ENCODE measurements at regions not wholly inside any gene's neighbourhood (a gene's known extent, or its start where the extent isn't known, plus 50 kb on each side); places are given as distances from the start of the nearest gene placed in this dataset.

- Histone ChIP-seq H3K9ac (ENCODE audit: low read length) (no peak overlapping the region), H2AFZ (ENCODE audit: low read length) (no peak overlapping the region), H3K4me1 (ENCODE audit: low read length) (no peaks in the 10 kb centered on the region), H3K9me2 (replicated peaks; ENCODE audit: insufficient read depth, low read length) (no peaks in the 10 kb centered on the region), H3K9me3 (replicated peaks; ENCODE audit: insufficient read depth, low read length) (no peaks in the 10 kb centered on the region), H4K20me1 (ENCODE audit: insufficient read depth, low read length) (no peaks in the 10 kb centered on the region), H3K27me3 (replicated peaks; ENCODE audit: insufficient read depth, low read length) (no peaks in the 10 kb centered on the region), H3K4me3 (ENCODE audit: low read length) (no peak overlapping the region), H3K79me2 (ENCODE audit: low read length) (no peaks in the 10 kb centered on the region), H3K4me2 (ENCODE audit: low read depth, low read length) (no peak overlapping the region), H3F3A (ENCODE audit: insufficient read depth, low read length) (no peaks in the 10 kb centered on the region), H3K27ac (ENCODE audit: low read length) (no peak overlapping the region), H3K36me3 (replicated peaks; ENCODE audit: insufficient read depth, low read length) (no peaks in the 10 kb centered on the region)
- no peak for TF ChIP-seq EZH2phosphoT487 (IDR thresholded peaks at IDR 0.05; ENCODE audit: low read length)
- TF ChIP-seq EZH2 (optimal IDR thresholded peaks at IDR 0.05; ENCODE audit: low read depth, low read length): no peak
- no peak for TF ChIP-seq CTCF (IDR thresholded peaks at IDR 0.05; ENCODE audit: low read length)
- DNase-seq: no peak
Observed at GRCh38 chr6:141123497-141123896, 1009.2 kb upstream of the GJE1 start.

GRCh38 chr6:141123049-141123448 is 1009.7 kb upstream of the GJE1 start:
- H3K4me2 ChIP-seq (ENCODE audit: low read depth, low read length): no peak overlapping the region
- no peaks in the 10 kb centered on the region for H3K27me3 ChIP-seq (replicated peaks; ENCODE audit: insufficient read depth, low read length)
- H3K79me2 ChIP-seq (ENCODE audit: low read length): no peaks in the 10 kb centered on the region
- no peaks in the 10 kb centered on the region for H4K20me1 ChIP-seq (ENCODE audit: insufficient read depth, low read length)
- no peak overlapping the region for H3K4me3 ChIP-seq (ENCODE audit: low read length)
- H3K27ac ChIP-seq (ENCODE audit: low read length): no peak overlapping the region
- DNase-seq: no peak
- H3K4me1 ChIP-seq (ENCODE audit: low read length): no peaks in the 10 kb centered on the region
- no peak overlapping the region for H3K9ac ChIP-seq (ENCODE audit: low read length)
- no peaks in the 10 kb centered on the region for H3K9me3 ChIP-seq (replicated peaks; ENCODE audit: insufficient read depth, low read length)
- TF ChIP-seq EZH2 (optimal IDR thresholded peaks at IDR 0.05; ENCODE audit: low read depth, low read length) (no peak), EZH2phosphoT487 (IDR thresholded peaks at IDR 0.05; ENCODE audit: low read length) (no peak), CTCF (IDR thresholded peaks at IDR 0.05; ENCODE audit: low read length) (no peak)
- no peak overlapping the region for H2AFZ ChIP-seq (ENCODE audit: low read length)
- H3K9me2 ChIP-seq (replicated peaks; ENCODE audit: insufficient read depth, low read length): no peaks in the 10 kb centered on the region
- no peaks in the 10 kb centered on the region for H3K36me3 ChIP-seq (replicated peaks; ENCODE audit: insufficient read depth, low read length)
- H3F3A ChIP-seq (ENCODE audit: insufficient read depth, low read length): no peaks in the 10 kb centered on the region

- Histone ChIP-seq H3F3A (ENCODE audit: insufficient read depth, low read length) (no peaks in the 10 kb centered on the region), H3K9me3 (replicated peaks; ENCODE audit: insufficient read depth, low read length) (no peaks in the 10 kb centered on the region), H3K27ac (ENCODE audit: low read length) (no peak overlapping the region), H3K36me3 (replicated peaks; ENCODE audit: insufficient read depth, low read length) (no peaks in the 10 kb centered on the region), H3K4me3 (ENCODE audit: low read length) (no peak overlapping the region), H3K9me2 (replicated peaks; ENCODE audit: insufficient read depth, low read length) (no peaks in the 10 kb centered on the region), H4K20me1 (ENCODE audit: insufficient read depth, low read length) (no peaks in the 10 kb centered on the region), H3K79me2 (ENCODE audit: low read length) (no peaks in the 10 kb centered on the region), H2AFZ (ENCODE audit: low read length) (no peak overlapping the region), H3K27me3 (replicated peaks; ENCODE audit: insufficient read depth, low read length) (no peaks in the 10 kb centered on the region), H3K4me2 (ENCODE audit: low read depth, low read length) (no peak overlapping the region), H3K9ac (ENCODE audit: low read length) (no peak overlapping the region), H3K4me1 (ENCODE audit: low read length) (no peaks in the 10 kb centered on the region)
- TF ChIP-seq EZH2phosphoT487 (IDR thresholded peaks at IDR 0.05; ENCODE audit: low read length) (no peak), EZH2 (optimal IDR thresholded peaks at IDR 0.05; ENCODE audit: low read depth, low read length) (no peak), CTCF (IDR thresholded peaks at IDR 0.05; ENCODE audit: low read length) (no peak)
- DNase-seq: no peak
Observed at GRCh38 chr6:141118991-141119390, 1013.7 kb upstream of the GJE1 start.
